ENCODE measurements at regions not wholly inside any gene's neighbourhood (a gene's known extent, or its start where the extent isn't known, plus 50 kb on each side); places are given as distances from the start of the nearest gene placed in this dataset.
"Not testable (repeated sequence)": the region's sequence is repeated elsewhere in the genome, so short reads cannot be mapped to it uniquely, and the experiment has no call there.

- peak; percentile 52 to 95 for DNase-seq
Measured at GRCh38 chr9:33623658-33624586, 99.9 kb downstream of the ANKRD18B start.

GRCh38 chr9:33628318-33628717, 104.3 kb downstream of the ANKRD18B start:
- not testable (repeated sequence) for DNase-seq

- no peak for DNase-seq
Measured at GRCh38 chr9:33628865-33629410, 104.9 kb downstream of the ANKRD18B start.

DNA sequence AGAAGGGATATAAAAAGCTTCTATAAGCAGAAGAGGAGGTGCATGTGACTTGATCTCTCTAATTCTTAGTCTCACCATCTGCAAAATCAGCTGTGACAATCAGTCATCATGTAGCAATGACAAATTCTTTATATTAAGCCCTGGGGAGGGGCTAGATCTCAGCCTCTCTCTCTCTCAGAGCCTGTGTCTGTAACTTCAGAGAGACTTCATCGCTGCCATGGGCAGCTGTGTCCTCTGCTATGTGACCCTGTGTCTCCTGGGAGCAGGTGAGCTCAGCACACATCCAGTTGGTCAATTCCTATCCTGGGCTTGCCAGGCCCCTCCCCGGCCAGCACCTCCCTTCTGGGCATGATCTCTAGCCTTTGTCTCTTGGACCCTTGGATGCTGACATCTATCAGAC, 109.6 kb downstream of the ANKRD18B start:
- DNase-seq: no peak

- DNase-seq: no peak
Measured at GRCh38 chr9:33637881-33638280, 113.8 kb downstream of the ANKRD18B start.

GRCh38 chr9:33638391-33638915, 114.4 kb downstream of the ANKRD18B start:
- DNase-seq: no peak

- no peak for DNase-seq
Measured at GRCh38 chr9:33645706-33646105, 121.7 kb downstream of the ANKRD18B start.

GRCh38 chr9:33649463-33649862, 125.4 kb downstream of the ANKRD18B start:
- DNase-seq: no peak

- DNase-seq: no peak
Measured at GRCh38 chr9:33651125-33651524, 127.1 kb downstream of the ANKRD18B start.

GRCh38 chr9:33659921-33660320, 135.4 kb upstream of the PRSS3 start:
- peak; percentile 44 to 68 for DNase-seq

- no peak for DNase-seq
Measured at GRCh38 chr9:33660772-33661171, 134.6 kb upstream of the PRSS3 start.

GRCh38 chr9:33661176-33661575, 134.2 kb upstream of the PRSS3 start:
- no peak for DNase-seq

GRCh38 chr9:33662871-33663270, 132.5 kb upstream of the PRSS3 start:
- DNase-seq: no peak

DNA sequence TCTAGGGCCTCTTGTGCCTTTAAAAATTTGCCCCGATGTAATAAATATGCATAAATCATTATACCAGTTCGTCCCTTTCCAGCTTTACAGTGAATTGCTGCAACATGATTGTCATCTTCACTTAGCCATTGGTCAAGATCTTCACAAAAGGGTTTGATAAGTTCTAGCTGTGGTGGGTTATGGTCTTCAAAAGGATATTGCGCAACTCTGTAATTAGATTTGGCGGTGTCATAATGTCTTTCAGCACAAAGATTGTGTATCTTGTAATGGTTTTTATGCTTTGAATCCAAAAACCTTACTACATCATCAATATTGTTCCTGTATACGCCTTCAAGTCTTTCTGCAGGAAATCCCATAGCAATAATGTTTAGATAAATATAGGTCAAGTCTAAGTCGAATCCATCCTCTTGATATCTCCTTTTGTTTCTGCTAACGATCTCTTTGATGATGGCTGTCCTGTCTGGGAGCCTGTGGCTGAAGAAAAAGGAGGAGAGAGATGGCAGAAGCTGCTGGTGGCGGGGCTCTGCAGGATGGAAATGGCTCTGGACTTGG, 119.1 kb upstream of the PRSS3 start:
- DNase-seq: not testable (repeated sequence)

DNA sequence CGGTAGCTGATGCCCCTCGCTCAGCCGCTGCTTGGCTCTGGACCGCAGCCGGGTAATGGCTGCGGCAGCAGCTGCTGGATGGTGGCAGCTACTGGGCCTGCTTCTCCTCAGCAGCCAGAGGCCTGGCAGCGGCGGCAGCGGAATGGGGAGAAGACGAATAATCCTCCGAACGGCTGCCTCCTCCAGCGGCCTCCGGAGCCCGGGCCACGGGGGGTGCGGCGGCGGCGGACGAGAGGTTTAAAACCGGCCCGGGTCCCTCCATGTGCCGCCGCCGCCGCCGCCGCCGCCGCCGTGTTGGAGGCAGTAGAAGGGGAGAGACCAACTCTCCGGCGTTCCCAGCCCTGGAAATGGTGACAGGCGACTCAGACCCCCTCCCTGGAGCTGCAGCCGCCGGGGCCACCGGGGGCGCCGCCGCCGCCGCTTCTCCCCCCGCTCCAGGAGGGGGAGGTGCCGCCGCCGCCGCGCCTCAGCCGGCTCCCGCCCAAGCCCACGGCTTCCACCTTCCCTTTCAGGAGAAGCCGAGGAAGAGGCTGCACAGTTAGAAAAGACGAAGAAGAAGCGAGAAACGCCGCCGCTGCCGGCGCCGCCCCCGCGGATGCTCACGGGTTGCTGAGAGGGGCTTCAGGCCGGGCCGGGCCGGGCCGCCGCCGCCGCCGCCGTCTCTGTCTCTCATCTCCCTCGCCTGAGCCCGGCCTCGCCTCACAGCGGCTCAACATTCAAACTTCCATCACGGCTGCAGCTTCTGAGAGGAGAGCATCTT, 118.4 kb upstream of the PRSS3 start:
- DNase-seq: peak in 1 of 2 donors; percentile 25

DNA sequence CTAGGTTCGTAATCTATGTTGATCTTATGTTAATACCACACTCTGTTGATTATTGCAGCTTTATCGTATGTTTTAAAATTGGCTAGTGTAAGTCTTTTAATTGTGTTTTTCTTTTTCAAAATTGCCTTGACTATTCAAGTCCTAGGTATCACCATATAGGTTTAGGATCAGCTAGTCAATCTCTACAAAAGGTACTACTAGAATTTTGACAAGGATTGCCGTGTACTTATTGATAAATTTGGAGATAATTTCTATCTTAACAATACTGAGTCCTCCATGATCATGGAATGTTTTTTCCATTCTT, 117.9 kb upstream of the PRSS3 start:
- no peak for DNase-seq

DNA sequence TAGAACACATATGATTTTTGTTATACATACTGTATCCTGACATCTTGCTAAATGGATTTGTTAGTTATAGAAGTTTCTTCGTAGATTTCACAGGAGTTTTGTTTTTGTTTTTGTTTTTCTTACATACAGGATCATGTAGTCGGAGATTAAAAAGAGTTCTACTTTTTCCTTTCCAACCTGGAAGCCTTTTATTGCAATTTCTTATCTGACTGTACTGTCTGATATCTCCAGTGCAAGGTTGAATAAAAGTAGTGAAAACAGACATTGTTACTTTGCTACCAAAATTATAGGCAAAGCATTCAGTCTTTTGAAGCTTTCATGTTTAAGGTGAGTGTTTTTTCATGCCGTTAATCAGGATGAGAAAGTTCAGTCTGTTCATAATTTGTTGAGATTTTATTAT, 117.4 kb upstream of the PRSS3 start:
- no peak for DNase-seq

- DNase-seq: no peak
Measured at GRCh38 chr9:33682551-33682950, 112.8 kb upstream of the PRSS3 start.

GRCh38 chr9:33684831-33685230, 110.5 kb upstream of the PRSS3 start:
- DNase-seq: peak; percentile 44 to 48

GRCh38 chr9:33686942-33687341, 108.4 kb upstream of the PRSS3 start:
- DNase-seq: no peak

GRCh38 chr9:33687779-33688178, 107.6 kb upstream of the PRSS3 start:
- DNase-seq: peak; percentile 79 to 82

- DNase-seq: peak; percentile 24 to 25
Measured at GRCh38 chr9:33690143-33690933, 105.0 kb upstream of the PRSS3 start.

Data from inflammatory macrophage treated with lipopolysaccharide for 1 hour (primary cell).